ENCODE measurements at regions not wholly inside any gene's neighbourhood (a gene's known extent, or its start where the extent isn't known, plus 50 kb on each side); places are given as distances from the start of the nearest gene placed in this dataset.

- no peak for TF ChIP-seq CTCF (conservative IDR thresholded peaks at IDR 0.05; ENCODE audit: control insufficient read depth, insufficient read depth, low read depth, low read length)
- H3K4me3 ChIP-seq (ENCODE audit: control insufficient read depth, low read depth, low read length): no peak overlapping the region
- no peak for DNase-seq (ENCODE audit: low read depth)
Observed at GRCh38 chr16:54620197-54620596, 310.5 kb upstream of the IRX5 start.

GRCh38 chr16:54616610-54617009 is 314.1 kb upstream of the IRX5 start:
- no peak for TF ChIP-seq CTCF (conservative IDR thresholded peaks at IDR 0.05; ENCODE audit: control insufficient read depth, insufficient read depth, low read depth, low read length)
- no peak overlapping the region for H3K4me3 ChIP-seq (ENCODE audit: control insufficient read depth, low read depth, low read length)
- DNase-seq (ENCODE audit: low read depth): no peak

GRCh38 chr16:54605536-54606066 is 319.0 kb upstream of the IRX3 start:
- no peak overlapping the region for H3K4me3 ChIP-seq (ENCODE audit: control insufficient read depth, low read depth, low read length)
- no peak for TF ChIP-seq CTCF (conservative IDR thresholded peaks at IDR 0.05; ENCODE audit: control insufficient read depth, insufficient read depth, low read depth, low read length)
- no peak for DNase-seq (ENCODE audit: low read depth)

- DNase-seq (ENCODE audit: low read depth): peak; percentile 7
- no peak for TF ChIP-seq CTCF (conservative IDR thresholded peaks at IDR 0.05; ENCODE audit: control insufficient read depth, insufficient read depth, low read depth, low read length)
- H3K4me3 ChIP-seq (ENCODE audit: control insufficient read depth, low read depth, low read length): no peak overlapping the region
Observed at GRCh38 chr16:54602666-54603065, 316.1 kb upstream of the IRX3 start.

GRCh38 chr16:54597222-54597621 is 310.6 kb upstream of the IRX3 start:
- DNase-seq (ENCODE audit: low read depth): no peak
- TF ChIP-seq CTCF (conservative IDR thresholded peaks at IDR 0.05; ENCODE audit: control insufficient read depth, insufficient read depth, low read depth, low read length): no peak
- H3K4me3 ChIP-seq (ENCODE audit: control insufficient read depth, low read depth, low read length): no peak overlapping the region

- no peak for TF ChIP-seq CTCF (conservative IDR thresholded peaks at IDR 0.05; ENCODE audit: control insufficient read depth, insufficient read depth, low read depth, low read length)
- DNase-seq (ENCODE audit: low read depth): no peak
- no peak overlapping the region for H3K4me3 ChIP-seq (ENCODE audit: control insufficient read depth, low read depth, low read length)
Observed at GRCh38 chr16:54595621-54596020, 309.0 kb upstream of the IRX3 start.
